H9 (cell line): ENCODE measurements at regions not wholly inside any gene's neighbourhood (a gene's known extent, or its start where the extent isn't known, plus 50 kb on each side); places are given as distances from the start of the nearest gene placed in this dataset.

Experiments
- DNase-seq: peaks from one replicate; pipeline ENCODE4 v3.0.0-alpha.2; 2017
- H2AFZ ChIP-seq: one replicate; pipeline ENCODE4 v1.6.1; 2013; ENCODE audit warnings: mild to moderate bottlenecking, low read length, control low read depth, moderate library complexity
- H2AK5ac ChIP-seq: 2 replicates; pipeline ENCODE4 v1.6.1; 2013; ENCODE audit warnings: low read length, control low read depth, mixed read lengths; ENCODE audit not compliant: insufficient read length
- H2BK120ac ChIP-seq: one replicate; pipeline ENCODE4 v1.6.1; 2013; ENCODE audit warnings: low read depth, mild to moderate bottlenecking, low read length, control low read depth, inconsistent platforms; ENCODE audit not compliant: poor library complexity, severe bottlenecking
- H2BK12ac ChIP-seq: 2 replicates; pipeline ENCODE4 v1.6.1; 2013; ENCODE audit warnings: low read length, control low read depth, mixed read lengths, low read depth; ENCODE audit not compliant: insufficient read length
- H2BK15ac ChIP-seq: 2 replicates; pipeline ENCODE4 v1.6.1; 2013; ENCODE audit warnings: low read depth, low read length, control low read depth
- H2BK20ac ChIP-seq: one replicate; pipeline ENCODE4 v1.6.1; 2013; ENCODE audit warnings: low read depth, mild to moderate bottlenecking, low read length, control low read depth, inconsistent platforms; ENCODE audit not compliant: poor library complexity, severe bottlenecking
- H2BK5ac ChIP-seq: 2 replicates; pipeline ENCODE4 v1.6.1; 2013; ENCODE audit warnings: low read length, control low read depth, mixed read lengths; ENCODE audit not compliant: insufficient read length
- H3K14ac ChIP-seq: 2 replicates; pipeline ENCODE4 v1.6.1; 2013; ENCODE audit warnings: low read length, control low read depth; ENCODE audit not compliant: insufficient read depth
- H3K18ac ChIP-seq: 2 replicates; pipeline ENCODE4 v1.6.1; 2013; ENCODE audit warnings: low read depth, mild to moderate bottlenecking, mixed read lengths, low read length, control low read depth; ENCODE audit not compliant: insufficient read length
- H3K23ac ChIP-seq: 2 replicates; pipeline ENCODE4 v1.6.1; 2013; ENCODE audit warnings: low read length, control low read depth, mixed read lengths, low read depth; ENCODE audit not compliant: insufficient read length
- H3K23me2 ChIP-seq: 2 replicates; pipeline ENCODE4 v1.6.1; 2013; ENCODE audit warnings: low read depth, mild to moderate bottlenecking, mixed read lengths, low read length, control low read depth; ENCODE audit not compliant: insufficient read length, poor library complexity, severe bottlenecking
- H3K27ac ChIP-seq: 2 replicates; pipeline ENCODE4 v1.5.1; 2013; ENCODE audit warnings: low read length, control low read depth, mixed read lengths, low read depth; ENCODE audit not compliant: insufficient read length
- H3K27me3 ChIP-seq: 2 replicates; pipeline ENCODE4 v1.6.1; 2013; ENCODE audit warnings: low read length, control low read depth, inconsistent platforms; ENCODE audit not compliant: insufficient read depth
- H3K4ac ChIP-seq: 2 replicates; pipeline ENCODE4 v1.6.1; 2013; ENCODE audit warnings: low read depth, mild to moderate bottlenecking, control low read depth, inconsistent platforms, low read length, moderate library complexity
- H3K4me1 ChIP-seq: 2 replicates; pipeline ENCODE4 v1.6.1; 2013; ENCODE audit warnings: low read length, control low read depth, inconsistent platforms; ENCODE audit not compliant: insufficient read depth
- H3K4me2 ChIP-seq: 2 replicates; pipeline ENCODE4 v1.6.1; 2013; ENCODE audit warnings: low read length, control low read depth, mixed read lengths; ENCODE audit not compliant: insufficient read length, insufficient read depth
- H3K56ac ChIP-seq: 2 replicates; pipeline ENCODE4 v1.6.1; 2013; ENCODE audit warnings: low read depth, mild to moderate bottlenecking, mixed read lengths, low read length, control low read depth; ENCODE audit not compliant: insufficient read length
- H3K79me1 ChIP-seq: 2 replicates; pipeline ENCODE4 v1.6.1; 2013; ENCODE audit warnings: low read depth, mild to moderate bottlenecking, moderate library complexity, low read length, control low read depth, inconsistent platforms; ENCODE audit not compliant: insufficient read depth, poor library complexity, severe bottlenecking
- H3K79me2 ChIP-seq: 2 replicates; pipeline ENCODE4 v1.6.1; 2013; ENCODE audit warnings: low read length, control low read depth, inconsistent platforms; ENCODE audit not compliant: insufficient read depth
- H3K9ac ChIP-seq: 2 replicates; pipeline ENCODE4 v1.6.1; 2013; ENCODE audit warnings: low read length, control low read depth, mixed read lengths; ENCODE audit not compliant: insufficient read length; ENCODE audit errors: extremely low read depth
- H3K9me3 ChIP-seq: one replicate; pipeline ENCODE4 v1.6.1; 2013; ENCODE audit warnings: low read depth, low read length, inconsistent platforms; ENCODE audit not compliant: control insufficient read depth
- H3T11ph ChIP-seq: one replicate; pipeline ENCODE4 v1.6.1; 2013; ENCODE audit warnings: mild to moderate bottlenecking, low read length, control low read depth, inconsistent platforms
- H4K20me1 ChIP-seq: one replicate; pipeline ENCODE4 v1.6.1; 2013; ENCODE audit not compliant: control insufficient read depth, insufficient read length, insufficient read depth
- H4K5ac ChIP-seq: 2 replicates; pipeline ENCODE4 v1.6.1; 2013; ENCODE audit warnings: low read depth, mild to moderate bottlenecking, mixed read lengths, low read length, control low read depth; ENCODE audit not compliant: insufficient read length
- H4K8ac ChIP-seq: replicated peaks from 2 replicates; pipeline ENCODE4 v1.6.1; 2013; ENCODE audit warnings: low read length, control low read depth, mixed read lengths, low read depth; ENCODE audit not compliant: insufficient read length
- H4K91ac ChIP-seq: 2 replicates; pipeline ENCODE4 v1.6.1; 2013; ENCODE audit warnings: low read depth, mild to moderate bottlenecking, moderate library complexity, mixed read lengths, low read length, control low read depth; ENCODE audit not compliant: insufficient read length
- H3K27ac Mint-ChIP-seq, 3 experiments: 2 replicates in 2 of 3; 3 replicates in 1 of 3; pipeline ENCODE4 v1.8.0; 2020 to 2021; ENCODE audit warnings: mixed read lengths in 3 of 3, mild to moderate bottlenecking in 1 of 3, moderate library complexity in 1 of 3
- H3K27me3 Mint-ChIP-seq: 2 replicates; pipeline ENCODE4 v1.8.0; 2021; ENCODE audit warnings: low read depth, mild to moderate bottlenecking, moderate library complexity, mixed read lengths
- H3K36me3 Mint-ChIP-seq, 3 experiments: 2 replicates in 2 of 3; 3 replicates in 1 of 3; pipeline ENCODE4 v1.8.0; 2020 to 2021; ENCODE audit warnings: low read depth in 3 of 3, mixed read lengths in 3 of 3; ENCODE audit not compliant: insufficient read depth in 1 of 3
- H3K4me1 Mint-ChIP-seq, 2 experiments: 2 replicates each; pipeline ENCODE4 v1.8.0; 2020; ENCODE audit warnings: mixed read lengths in 2 of 2
- H3K4me3 Mint-ChIP-seq, 2 experiments: 2 replicates in 1 of 2; 3 replicates in 1 of 2; pipeline ENCODE4 v1.8.0; 2020 to 2021; ENCODE audit warnings: mild to moderate bottlenecking in 2 of 2, mixed read lengths in 2 of 2, moderate library complexity in 1 of 2
- H3K9me3 Mint-ChIP-seq, 2 experiments: 2 replicates in 1 of 2; 3 replicates in 1 of 2; pipeline ENCODE4 v1.8.0; 2020; ENCODE audit warnings: mild to moderate bottlenecking in 2 of 2, mixed read lengths in 2 of 2, moderate library complexity in 1 of 2
- CTCF ChIP-seq: fragments of 200-600 bp; sonication (generic); conservative IDR thresholded peaks from 3 replicates; pipeline ENCODE4 v1.8.0; 2021; ENCODE audit warnings: antibody characterized with exemption, mild to moderate bottlenecking
- WGBS: extraction: QIAGEN DNeasy Blood & Tissue Kit; methylation state at CpG from one replicate; pipeline ENCODE4 v1.1.7; 2013; ENCODE audit warnings: missing lambda C conversion rate, low lambda C conversion rate, mixed read lengths; ENCODE audit not compliant: insufficient read length; ENCODE audit errors: extremely low coverage; 5-methylcytosine and 5-hydroxymethylcytosine counted together

GRCh38 chr12:84038242-84038641, 874.4 kb downstream of the SLC6A15 start:
- Histone ChIP-seq H2BK120ac (no peak overlapping the region), H3K14ac (no peak overlapping the region), H3K27ac (no peak overlapping the region), H3K56ac (no peak overlapping the region), H4K8ac (no peak overlapping the region), H3K18ac (no peak overlapping the region), H3K27me3 (no peaks in the 10 kb centered on the region), H2BK15ac (no peak overlapping the region), H3K23me2 (no peaks in the 10 kb centered on the region), H2BK20ac (no peak overlapping the region), H3T11ph (no peak overlapping the region), H3K79me1 (no peaks in the 10 kb centered on the region), H3K79me2 (no peaks in the 10 kb centered on the region), H3K4me2 (no peak overlapping the region), H2AFZ (no peak overlapping the region), H3K4me1 (no peaks in the 10 kb centered on the region), H2BK12ac (no peak overlapping the region), H4K5ac (no peak overlapping the region), H2BK5ac (no peak overlapping the region), H3K23ac (no peak overlapping the region), H2AK5ac (no peak overlapping the region), H4K91ac (no peak overlapping the region), H3K9ac (no peak overlapping the region), H3K4ac (no peak overlapping the region), H3K9me3 (peaks cover 5% of the 10 kb centered on the region), H4K20me1 (no peaks in the 10 kb centered on the region)
- WGBS, result no CpG with 5 or more reads among the region's 9 CpGs
- peaks cover 7 to 11% of the 10 kb centered on the region in 2 experiments for H3K4me1 Mint-ChIP-seq
- H3K27me3 Mint-ChIP-seq, result peaks cover 11% of the 10 kb centered on the region
- H3K27ac Mint-ChIP-seq, result no peak overlapping the region; a peak in 2 of 7 replicates
- H3K9me3 Mint-ChIP-seq, result peaks cover 7 to 10% of the 10 kb centered on the region in 2 experiments; a peak in 4 of 5 replicates
- peaks cover 0 to under 1% (median 0%) of the 10 kb centered on the region in 3 experiments; a peak in 2 of 7 replicates for H3K36me3 Mint-ChIP-seq
- no peak overlapping the region for H3K4me3 Mint-ChIP-seq
- no peak for TF ChIP-seq CTCF
- DNase-seq, result no peak
